Upper lobe of left lung (tissue), 6 donors: ENCODE measurements at regions not wholly inside any gene's neighbourhood (a gene's known extent, or its start where the extent isn't known, plus 50 kb on each side); places are given as distances from the start of the nearest gene placed in this dataset.

Experiments used
- ATAC-seq, 2 donors: fragments of 200-7000 bp; cut with Tn5 transposase; one replicate each; pipeline ENCODE4 v1.9.1; 2022; ENCODE audit warnings: mild to moderate bottlenecking in 2 of 2, moderate library complexity in 2 of 2; ENCODE audit not compliant: low FRiP score in 2 of 2
- DNase-seq, 2 donors: peaks; one replicate each; pipeline ENCODE4 v3.0.0-alpha.2; 2019 to 2020
- H3K27ac ChIP-seq, 4 donors: fragments of 200-600 bp; sonication (generic); one replicate each; pipeline ENCODE4 v1.5.1; 2016 to 2019
- H3K27me3 ChIP-seq, 4 donors: fragments of 200-600 bp; sonication (generic); one replicate each; pipeline ENCODE4 v1.5.1; 2017 to 2019
- H3K36me3 ChIP-seq, 4 donors: fragments of 200-600 bp; sonication (generic); one replicate each; pipeline ENCODE4 v1.5.1; 2016 to 2019
- H3K4me1 ChIP-seq, 4 donors: fragments of 200-600 bp; sonication (generic); one replicate each; pipeline ENCODE4 v1.5.1; 2018 to 2019
- H3K4me3 ChIP-seq, 4 donors: fragments of 200-600 bp; sonication (generic); one replicate each; pipeline ENCODE4 v1.5.1; 2017 to 2019; ENCODE audit warnings: mild to moderate bottlenecking in 2 of 4, moderate library complexity in 1 of 4
- H3K9me3 ChIP-seq, 4 donors: fragments of 200-600 bp; sonication (generic); one replicate each; pipeline ENCODE4 v1.5.1; 2018 to 2019
- CTCF ChIP-seq, 6 experiments: fragments of 450-650 bp in 4 of 6; fragments of 200-600 bp in 2 of 6; sonication (generic) in 2 of 6; IDR thresholded peaks; one replicate each; pipeline ENCODE4 v1.5.1; 2016 to 2019; ENCODE audit warnings: antibody characterized with exemption in 6 of 6
- EP300 ChIP-seq, 4 donors: sonication (generic); formaldehyde crosslinking; IDR thresholded peaks; one replicate each; pipeline ENCODE4 v1.5.1; 2017; ENCODE audit warnings: antibody characterized with exemption in 4 of 4, control low read depth in 2 of 4
- POLR2A ChIP-seq, 4 donors: fragments of 450-650 bp; IDR thresholded peaks; one replicate each; pipeline ENCODE4 v1.5.1; 2016 to 2017; ENCODE audit warnings: antibody characterized with exemption in 4 of 4, mild to moderate bottlenecking in 2 of 4
- POLR2AphosphoS5 ChIP-seq, 2 donors: sonication (generic); formaldehyde crosslinking; IDR thresholded peaks; one replicate each; pipeline ENCODE4 v1.5.1; 2017; ENCODE audit warnings: antibody characterized with exemption in 2 of 2
- WGBS, 2 donors: methylation state at CpG; one replicate each; pipeline ENCODE4 v1.1.5; 2017 to 2018; 5-methylcytosine and 5-hydroxymethylcytosine counted together
- donor health status: DM: no; HTN: no; CAD: no; lungs with moderate emphysema.
- donor health status: DM: no; HTN: yes; CAD: no; lungs with severe emphysema.

GRCh38 chr2:16167451-16167861, 227.1 kb downstream of the MYCN start:
- H3K9me3 ChIP-seq, result no peaks in the 10 kb centered on the region
- TF ChIP-seq CTCF (IDR thresholded peaks at IDR 0.05), result no peak
- TF ChIP-seq EP300 (IDR thresholded peaks at IDR 0.05), result no peak
- TF ChIP-seq POLR2AphosphoS5 (IDR thresholded peaks at IDR 0.05), result no peak
- no peak for TF ChIP-seq POLR2A (IDR thresholded peaks at IDR 0.05)
- H3K36me3 ChIP-seq, result no peaks in the 10 kb centered on the region
- 86 to 91% methylated on average over 6 of the region's 6 CpGs for WGBS, 2 donors
- ATAC-seq (no peak), DNase-seq (no peak)
- H3K4me1 ChIP-seq, result no peaks in the 10 kb centered on the region
- H3K4me3 ChIP-seq, result no peak overlapping the region
- H3K27me3 ChIP-seq, result no peaks in the 10 kb centered on the region
- no peak overlapping the region for H3K27ac ChIP-seq

DNA sequence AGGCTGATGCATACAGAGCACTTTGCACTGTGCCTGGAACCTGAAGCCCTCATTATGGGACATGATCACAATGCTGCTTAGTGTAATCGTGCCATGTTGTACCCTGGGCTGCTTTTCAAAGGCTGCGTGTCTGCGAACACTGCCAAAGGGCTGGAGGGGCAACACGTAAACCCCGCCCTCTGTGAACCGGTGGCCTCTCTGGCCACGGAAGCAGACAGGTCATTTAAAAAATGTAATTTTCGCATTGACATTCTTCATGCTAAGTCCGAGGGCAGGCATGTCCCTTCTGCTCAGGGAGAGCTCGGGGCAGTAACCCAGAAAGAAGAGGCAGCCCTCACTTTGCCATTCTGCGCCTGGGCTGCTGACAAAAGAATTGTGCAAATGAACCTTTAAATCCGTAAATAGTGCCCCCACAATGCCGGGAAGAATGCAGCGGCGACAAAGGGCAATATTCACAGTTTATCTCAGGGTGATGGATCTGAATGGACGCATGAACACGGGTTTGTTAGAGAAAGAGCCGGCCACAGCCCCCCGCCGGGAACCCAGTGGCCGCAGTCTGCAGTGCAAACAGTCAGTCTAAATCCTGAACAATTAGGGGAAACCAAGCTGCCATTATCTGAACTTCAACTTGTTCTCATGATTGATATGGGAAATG, 226.1 kb downstream of the MYCN start:
- H3K27me3 ChIP-seq, result no peaks in the 10 kb centered on the region
- ATAC-seq, result no peak
- H3K36me3 ChIP-seq, result no peaks in the 10 kb centered on the region
- WGBS, 2 donors, result 54 to 66% methylated on average over 15 to 21 of the region's 21 CpGs
- no peak overlapping the region for H3K4me3 ChIP-seq
- H3K4me1 ChIP-seq, result no peaks in the 10 kb centered on the region
- H3K9me3 ChIP-seq, result no peaks in the 10 kb centered on the region
- no peak for TF ChIP-seq POLR2AphosphoS5 (IDR thresholded peaks at IDR 0.05)
- TF ChIP-seq EP300 (IDR thresholded peaks at IDR 0.05), result no peak
- H3K27ac ChIP-seq, result no peak overlapping the region
- peak in 1 of 2 donors; percentile 24 for DNase-seq

DNA sequence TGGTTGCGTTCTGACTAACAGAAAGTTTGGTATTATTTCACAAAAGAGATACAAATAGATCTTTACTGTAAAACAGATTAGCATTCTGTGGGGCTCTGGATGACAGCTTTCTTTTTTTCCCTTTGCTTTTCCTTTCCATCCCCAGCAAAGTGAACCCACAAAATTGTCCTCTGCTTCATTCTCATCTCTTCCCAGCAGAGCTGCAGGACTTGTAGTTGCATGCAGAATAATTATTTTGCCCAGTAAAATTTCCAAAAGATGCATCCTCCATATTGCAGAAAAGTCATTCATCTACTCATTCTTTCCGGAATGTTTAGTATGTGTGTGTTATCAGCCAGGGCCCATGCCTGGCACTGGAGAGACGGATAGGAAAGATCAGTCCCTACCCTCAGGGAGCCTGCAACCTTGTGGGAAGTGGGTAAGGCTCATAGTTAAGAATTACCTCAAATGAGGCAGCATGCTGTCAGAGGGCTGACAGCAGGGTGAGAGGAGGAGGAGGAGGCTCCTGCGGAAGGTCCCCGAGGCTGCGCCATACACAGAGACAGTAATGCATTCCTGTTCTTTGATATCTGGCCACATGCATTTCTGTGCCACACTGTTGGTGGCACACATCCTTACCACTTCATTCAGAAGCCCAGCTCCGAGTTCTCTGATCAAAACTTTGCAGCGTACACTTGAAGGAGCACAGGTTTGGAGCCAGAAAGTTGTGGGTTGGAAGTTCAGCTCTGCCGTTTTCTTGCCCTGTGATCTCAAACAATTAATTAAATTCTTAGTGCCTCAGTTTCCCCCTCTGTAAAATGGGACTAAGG, 225.4 kb downstream of the MYCN start:
- WGBS, 2 donors, result 88 to 92% methylated on average over 9 of the region's 9 CpGs
- Histone ChIP-seq H3K36me3 (no peaks in the 10 kb centered on the region), H3K4me3 (no peak overlapping the region), H3K9me3 (no peaks in the 10 kb centered on the region), H3K27me3 (no peaks in the 10 kb centered on the region), H3K27ac (no peak overlapping the region), H3K4me1 (no peaks in the 10 kb centered on the region)
- ATAC-seq (no peak), DNase-seq (no peak)
- TF ChIP-seq CTCF (IDR thresholded peaks at IDR 0.05) (no peak), POLR2AphosphoS5 (IDR thresholded peaks at IDR 0.05) (no peak), EP300 (IDR thresholded peaks at IDR 0.05) (no peak), POLR2A (IDR thresholded peaks at IDR 0.05) (no peak)

GRCh38 chr2:16162491-16163040, 222.2 kb downstream of the MYCN start:
- Histone ChIP-seq H3K4me3 (no peak overlapping the region), H3K9me3 (no peaks in the 10 kb centered on the region), H3K27ac (no peak overlapping the region), H3K27me3 (no peaks in the 10 kb centered on the region), H3K36me3 (no peaks in the 10 kb centered on the region), H3K4me1 (no peaks in the 10 kb centered on the region)
- WGBS, 2 donors, result 88 to 95% methylated on average over 4 of the region's 4 CpGs
- TF ChIP-seq CTCF (IDR thresholded peaks at IDR 0.05), result no peak
- no peak for TF ChIP-seq POLR2AphosphoS5 (IDR thresholded peaks at IDR 0.05)
- no peak for TF ChIP-seq EP300 (IDR thresholded peaks at IDR 0.05)
- no peak for TF ChIP-seq POLR2A (IDR thresholded peaks at IDR 0.05)
- DNase-seq, result no peak
- ATAC-seq, result no peak

DNA sequence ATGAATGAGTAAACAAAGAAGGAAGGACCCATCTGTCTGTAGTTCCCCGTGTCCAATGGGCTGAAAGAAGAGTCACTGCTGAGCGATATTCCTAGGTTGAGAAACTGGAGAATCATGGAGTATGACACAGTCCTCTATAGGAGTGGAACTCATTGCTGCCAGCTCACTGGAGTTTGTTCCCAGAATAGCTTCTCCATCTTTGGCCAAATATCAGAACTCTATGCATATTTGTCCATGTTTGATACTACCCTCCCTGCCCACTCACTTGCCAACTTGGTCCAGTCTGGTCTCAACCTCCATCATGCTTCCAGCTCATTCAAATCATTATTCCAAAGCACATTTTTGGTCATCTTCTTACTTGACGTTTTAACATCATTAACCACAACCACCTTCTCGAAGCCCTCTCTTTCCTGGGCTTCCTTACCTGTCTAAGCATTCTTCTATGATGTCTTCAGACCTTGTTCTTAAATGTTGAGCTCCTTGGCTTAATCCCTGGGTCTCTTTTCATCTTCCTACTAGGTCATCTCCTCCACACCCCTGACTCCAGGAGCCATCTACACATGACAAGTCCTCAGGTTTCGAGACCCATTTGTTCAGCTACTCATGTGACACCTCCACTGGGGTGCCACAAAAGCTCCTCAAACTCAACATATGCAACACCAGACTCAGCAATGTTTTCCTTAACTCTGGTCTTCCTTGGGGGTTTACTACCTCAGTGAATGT, 221.6 kb downstream of the MYCN start:
- Histone ChIP-seq H3K4me3 (no peak overlapping the region), H3K9me3 (no peaks in the 10 kb centered on the region), H3K36me3 (no peaks in the 10 kb centered on the region), H3K27ac (no peak overlapping the region), H3K27me3 (no peaks in the 10 kb centered on the region), H3K4me1 (no peaks in the 10 kb centered on the region)
- TF ChIP-seq POLR2AphosphoS5 (IDR thresholded peaks at IDR 0.05) (no peak), CTCF (IDR thresholded peaks at IDR 0.05) (no peak), POLR2A (IDR thresholded peaks at IDR 0.05) (no peak), EP300 (IDR thresholded peaks at IDR 0.05) (no peak)
- DNase-seq, result no peak
- no peak for ATAC-seq
- 90 to 91% methylated on average over 5 of the region's 5 CpGs for WGBS, 2 donors
